ENCODE measurements at regions not wholly inside any gene's neighbourhood (a gene's known extent, or its start where the extent isn't known, plus 50 kb on each side); places are given as distances from the start of the nearest gene placed in this dataset.
"Not testable (repeated sequence)": the region's sequence is repeated elsewhere in the genome, so short reads cannot be mapped to it uniquely, and the experiment has no call there.

- no peak for DNase-seq
These were observed 985.4 kb downstream of the TBC1D32 start for GRCh38 chr6:120348926-120349325.

GRCh38 chr6:120328521-120328920, 979.0 kb upstream of the MAN1A1 start:
- no peak for DNase-seq

GRCh38 chr6:120320481-120321162, 971.1 kb upstream of the MAN1A1 start:
- DNase-seq: no peak

- DNase-seq: no peak
These were observed 954.7 kb upstream of the MAN1A1 start for GRCh38 chr6:120304223-120304622.

- no peak for DNase-seq
These were observed 954.0 kb upstream of the MAN1A1 start for GRCh38 chr6:120303527-120303926.

GRCh38 chr6:120302041-120302440, 952.5 kb upstream of the MAN1A1 start:
- no peak for DNase-seq

GRCh38 chr6:120290964-120291363, 941.4 kb upstream of the MAN1A1 start:
- no peak for DNase-seq

GRCh38 chr6:120282005-120282404, 932.4 kb upstream of the MAN1A1 start:
- DNase-seq: no peak

- no peak for DNase-seq
These were observed 930.1 kb upstream of the MAN1A1 start for GRCh38 chr6:120279466-120280167.

GRCh38 chr6:120278689-120279396, 929.3 kb upstream of the MAN1A1 start:
- DNase-seq: no peak

- no peak for DNase-seq
These were observed 925.0 kb upstream of the MAN1A1 start for GRCh38 chr6:120274547-120274946.

- DNase-seq: no peak
These were observed 923.9 kb upstream of the MAN1A1 start for GRCh38 chr6:120273411-120273810.

- no peak for DNase-seq
These were observed 922.5 kb upstream of the MAN1A1 start for GRCh38 chr6:120272038-120272437.

- DNase-seq: not testable (repeated sequence)
These were observed 918.7 kb upstream of the MAN1A1 start for GRCh38 chr6:120268256-120268655.

- no peak for DNase-seq
These were observed 912.8 kb upstream of the MAN1A1 start for GRCh38 chr6:120262354-120262753.

GRCh38 chr6:120260636-120261035, 911.1 kb upstream of the MAN1A1 start:
- no peak for DNase-seq

GRCh38 chr6:120254651-120255050, 905.1 kb upstream of the MAN1A1 start:
- no peak for DNase-seq

- DNase-seq: no peak
These were observed 898.9 kb upstream of the MAN1A1 start for GRCh38 chr6:120248451-120248850.

- DNase-seq: no peak
These were observed 887.7 kb upstream of the MAN1A1 start for GRCh38 chr6:120237221-120237620.

GRCh38 chr6:120230008-120230407, 880.4 kb upstream of the MAN1A1 start:
- DNase-seq: no peak

- DNase-seq: no peak
These were observed 878.7 kb upstream of the MAN1A1 start for GRCh38 chr6:120228297-120228696.

GRCh38 chr6:120219339-120219738, 869.8 kb upstream of the MAN1A1 start:
- no peak for DNase-seq

GRCh38 chr6:120214088-120214499, 864.5 kb upstream of the MAN1A1 start:
- no peak for DNase-seq
